ENCODE measurements at regions not wholly inside any gene's neighbourhood (a gene's known extent, or its start where the extent isn't known, plus 50 kb on each side); places are given as distances from the start of the nearest gene placed in this dataset.

DNA sequence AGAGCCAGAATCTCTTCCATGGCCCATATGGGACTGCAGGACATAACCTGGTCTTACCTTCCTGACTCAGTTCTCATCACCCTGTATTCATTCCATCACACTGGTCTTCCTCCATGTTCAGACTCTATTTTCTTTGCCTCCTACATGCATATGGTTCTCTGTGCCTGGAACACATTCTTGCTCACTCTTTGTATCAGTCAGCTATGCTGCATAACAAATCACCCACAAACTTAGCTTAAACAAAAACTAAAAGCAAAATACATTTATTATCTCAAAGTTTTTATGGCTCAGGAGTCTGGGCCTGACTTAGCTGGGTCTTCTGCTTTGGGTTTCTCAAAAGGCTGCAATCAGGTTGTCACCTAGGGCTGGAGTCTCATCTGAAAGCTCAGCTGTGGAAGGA lies 712.6 kb upstream of the TBX3 start:
- no peak overlapping the region for H3K9ac ChIP-seq
- H3K4me3 ChIP-seq = no peak overlapping the region
- H3K36me3 ChIP-seq = no peaks in the 10 kb centered on the region
- no peak overlapping the region for H3K27ac ChIP-seq
- peaks cover 16% of the 10 kb centered on the region for H3K9me3 ChIP-seq
- no peak overlapping the region for H3K4me2 ChIP-seq
- 0 out of 2 replicates have a peak, but pooled peaks cover 7% of the 10 kb centered on the region for H3K4me1 ChIP-seq
- no peaks in the 10 kb centered on the region for H4K20me1 ChIP-seq
- H3K27me3 ChIP-seq = no peaks in the 10 kb centered on the region
- TF ChIP-seq Cebpa-rat (IDR thresholded peaks at IDR 0.05) = no peak

DNA sequence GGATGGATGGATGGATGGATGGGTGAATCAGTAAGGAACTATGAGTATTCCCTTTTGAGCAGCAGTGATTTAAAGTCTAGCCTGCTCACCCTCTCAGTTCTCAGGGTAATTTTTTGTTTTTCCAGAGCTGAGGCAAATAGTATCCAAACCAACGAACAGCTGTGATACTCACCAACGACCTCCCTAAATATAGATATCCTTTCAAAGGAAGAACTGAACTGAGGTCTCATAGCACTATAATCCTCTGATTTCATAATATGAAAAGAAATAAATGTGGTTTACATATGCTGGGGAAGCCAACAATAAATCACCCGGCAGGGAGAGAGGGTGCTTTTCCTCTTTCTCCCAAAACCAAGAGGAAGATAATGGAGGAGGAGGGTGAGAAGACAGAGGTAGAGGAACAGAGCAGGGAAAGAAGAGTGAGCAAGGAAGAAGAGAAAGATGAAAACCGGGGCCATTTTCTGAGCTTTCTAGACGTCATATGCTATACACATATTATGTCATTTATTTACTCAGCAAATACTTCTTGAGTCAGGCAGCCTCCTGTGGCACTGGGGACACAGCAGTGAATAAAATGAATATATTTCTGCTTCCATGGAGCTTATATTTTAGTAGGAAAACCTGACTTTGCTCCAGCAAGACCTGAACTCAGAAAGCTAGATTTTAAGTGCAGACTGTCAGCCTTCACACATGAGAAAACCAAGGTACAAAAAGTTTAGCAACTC lies 710.7 kb upstream of the TBX3 start:
- H3K9me3 ChIP-seq = peaks cover 22% of the 10 kb centered on the region
- no peaks in the 10 kb centered on the region for H4K20me1 ChIP-seq
- no peak overlapping the region for H3K9ac ChIP-seq
- 0 out of 2 replicates have a peak, but pooled peaks cover 7% of the 10 kb centered on the region for H3K4me1 ChIP-seq
- TF ChIP-seq Cebpa-rat (IDR thresholded peaks at IDR 0.05) = no peak
- no peaks in the 10 kb centered on the region for H3K27me3 ChIP-seq
- H3K4me3 ChIP-seq = no peak overlapping the region
- H3K4me2 ChIP-seq = peak overlapping the region; percentile 24
- H3K36me3 ChIP-seq = no peaks in the 10 kb centered on the region
- H3K27ac ChIP-seq = no peak overlapping the region

DNA sequence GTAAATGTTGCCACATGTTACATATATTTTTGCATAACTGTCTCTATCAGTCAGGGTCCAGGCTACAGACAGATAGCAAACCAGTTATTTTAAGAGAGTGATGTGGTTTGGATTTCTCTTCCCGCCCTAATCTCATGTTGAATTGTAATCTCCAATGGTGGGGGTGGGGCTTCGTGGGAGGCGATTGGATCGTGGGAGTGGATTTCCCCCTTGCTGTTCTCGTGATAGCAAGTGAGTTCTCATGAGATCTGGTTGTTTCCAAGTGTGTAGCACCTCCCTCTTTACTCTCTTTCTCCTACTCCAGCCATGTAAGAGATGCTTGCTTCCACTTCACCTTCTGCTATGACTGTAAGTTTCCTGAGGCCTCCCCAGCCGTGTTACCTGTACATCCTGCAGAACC lies 704.2 kb upstream of the TBX3 start:
- no peak overlapping the region for H3K4me3 ChIP-seq
- peaks cover 10% of the 10 kb centered on the region for H3K9me3 ChIP-seq
- TF ChIP-seq Cebpa-rat (IDR thresholded peaks at IDR 0.05) = no peak
- H3K9ac ChIP-seq = no peak overlapping the region
- H3K4me1 ChIP-seq = peaks cover 18% of the 10 kb centered on the region
- H3K4me2 ChIP-seq = peak overlapping the region; percentile 20; the same call in 1 of the 2 replicates
- no peaks in the 10 kb centered on the region for H3K36me3 ChIP-seq
- H3K27me3 ChIP-seq = no peaks in the 10 kb centered on the region
- H3K27ac ChIP-seq = no peak overlapping the region
- H4K20me1 ChIP-seq = no peaks in the 10 kb centered on the region

DNA sequence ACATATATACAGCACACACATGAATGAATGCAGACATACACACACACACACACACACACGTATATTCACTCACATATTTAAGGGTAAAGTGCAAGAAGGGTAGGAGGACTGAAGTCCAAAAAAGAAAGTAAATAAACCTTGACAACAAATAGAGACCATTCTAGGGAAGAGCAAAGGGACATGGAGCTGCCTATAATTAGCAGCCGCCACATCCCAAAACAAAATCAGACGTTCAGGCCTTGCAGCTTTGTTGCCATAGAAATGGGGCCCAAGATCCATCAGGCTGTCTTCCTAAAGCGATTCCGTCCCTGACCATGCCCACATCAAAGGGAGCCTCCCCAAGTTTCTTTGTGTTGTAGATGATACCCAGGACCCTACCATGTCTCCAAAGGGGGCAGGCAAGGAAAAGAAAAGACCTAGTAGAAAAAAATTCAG lies 703.5 kb upstream of the TBX3 start:
- peak overlapping the region; percentile 20; the same call in 1 of the 2 replicates for H3K4me2 ChIP-seq
- H3K4me1 ChIP-seq = peaks cover 18% of the 10 kb centered on the region
- no peaks in the 10 kb centered on the region for H3K36me3 ChIP-seq
- H3K9ac ChIP-seq = no peak overlapping the region
- no peaks in the 10 kb centered on the region for H4K20me1 ChIP-seq
- peaks cover 10% of the 10 kb centered on the region for H3K9me3 ChIP-seq
- TF ChIP-seq Cebpa-rat (IDR thresholded peaks at IDR 0.05) = no peak
- no peaks in the 10 kb centered on the region for H3K27me3 ChIP-seq
- no peak overlapping the region for H3K4me3 ChIP-seq
- H3K27ac ChIP-seq = no peak overlapping the region

DNA sequence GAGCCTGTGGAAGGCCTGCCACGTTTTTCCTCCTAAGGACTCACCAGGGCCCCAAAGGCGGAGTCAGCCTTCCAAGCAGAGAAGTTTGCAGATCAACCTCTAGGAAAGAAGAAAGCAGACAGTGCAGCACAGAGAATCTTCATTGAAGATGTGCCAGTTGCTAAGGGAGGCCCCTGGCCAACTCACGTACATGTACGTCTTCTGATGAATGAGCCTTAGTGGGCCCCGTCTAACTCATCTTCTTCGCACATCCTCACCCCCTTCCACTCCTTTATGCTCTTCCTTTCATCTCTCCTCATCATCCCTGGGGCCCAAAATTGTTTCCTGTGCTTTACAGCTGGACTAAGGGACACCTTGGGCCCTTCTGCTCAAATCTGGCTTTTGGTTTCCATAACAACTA lies 703.0 kb upstream of the TBX3 start:
- H3K27me3 ChIP-seq = no peaks in the 10 kb centered on the region
- no peak overlapping the region for H3K27ac ChIP-seq
- H3K4me1 ChIP-seq = peaks cover 18% of the 10 kb centered on the region
- H3K4me2 ChIP-seq = peak overlapping the region; percentile 11; the same call in 1 of the 2 replicates
- TF ChIP-seq Cebpa-rat (IDR thresholded peaks at IDR 0.05) = no peak
- no peak overlapping the region for H3K4me3 ChIP-seq
- H3K36me3 ChIP-seq = no peaks in the 10 kb centered on the region
- no peaks in the 10 kb centered on the region for H4K20me1 ChIP-seq
- H3K9ac ChIP-seq = no peak overlapping the region
- H3K9me3 ChIP-seq = peaks cover 10% of the 10 kb centered on the region

DNA sequence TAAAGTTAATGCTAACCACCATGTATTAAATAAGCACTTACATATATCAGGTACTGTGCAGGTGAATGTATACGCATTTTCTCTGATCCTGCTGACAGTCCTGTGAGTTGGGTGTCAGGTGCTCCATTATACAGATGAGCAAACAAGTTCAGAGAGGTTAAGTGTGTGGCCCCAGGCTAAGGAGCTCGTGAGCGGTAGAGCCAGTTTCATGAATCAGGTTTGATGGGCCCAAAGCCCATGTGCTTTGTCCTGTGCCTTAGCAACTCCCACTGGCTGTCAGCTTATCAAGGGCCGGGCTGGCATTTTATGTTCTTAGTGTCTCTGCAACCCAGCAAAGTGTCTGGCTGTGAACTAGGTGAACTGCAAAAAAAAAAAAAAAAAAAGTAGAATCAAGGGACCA lies 701.2 kb upstream of the TBX3 start:
- H3K9me3 ChIP-seq = no peaks in the 10 kb centered on the region
- no peak overlapping the region for H3K9ac ChIP-seq
- H3K27ac ChIP-seq = no peak overlapping the region
- no peak for TF ChIP-seq Cebpa-rat (IDR thresholded peaks at IDR 0.05)
- H3K36me3 ChIP-seq = no peaks in the 10 kb centered on the region
- no peaks in the 10 kb centered on the region for H3K27me3 ChIP-seq
- H3K4me1 ChIP-seq = peaks cover 28% of the 10 kb centered on the region
- no peaks in the 10 kb centered on the region for H4K20me1 ChIP-seq
- H3K4me3 ChIP-seq = no peak overlapping the region
- no peak overlapping the region for H3K4me2 ChIP-seq

DNA sequence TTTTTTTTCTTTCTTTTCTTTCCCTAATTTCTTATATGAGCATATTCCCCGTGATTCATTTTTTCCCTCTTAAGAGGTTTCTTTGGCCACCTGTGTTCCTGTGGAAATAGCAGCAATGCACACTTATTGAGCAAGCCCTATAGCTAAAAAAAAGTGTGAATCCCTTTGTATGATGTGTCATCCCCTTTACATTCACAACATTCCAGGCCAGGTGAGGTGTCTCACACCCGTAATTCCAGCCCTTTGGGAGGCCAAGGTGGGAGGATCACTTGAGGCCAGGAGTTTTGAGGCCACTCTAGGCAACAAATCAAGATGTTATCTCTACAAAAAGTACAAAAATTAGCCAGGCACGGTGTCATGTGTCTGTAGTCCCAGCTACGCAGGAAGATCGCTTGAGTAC lies 700.4 kb upstream of the TBX3 start:
- no peak for TF ChIP-seq Cebpa-rat (IDR thresholded peaks at IDR 0.05)
- Histone ChIP-seq H3K9ac (no peak overlapping the region), H3K4me3 (no peak overlapping the region), H3K36me3 (no peaks in the 10 kb centered on the region), H3K4me1 (peaks cover 28% of the 10 kb centered on the region), H4K20me1 (no peaks in the 10 kb centered on the region), H3K27me3 (no peaks in the 10 kb centered on the region), H3K4me2 (no peak overlapping the region), H3K27ac (no peak overlapping the region), H3K9me3 (no peaks in the 10 kb centered on the region)

DNA sequence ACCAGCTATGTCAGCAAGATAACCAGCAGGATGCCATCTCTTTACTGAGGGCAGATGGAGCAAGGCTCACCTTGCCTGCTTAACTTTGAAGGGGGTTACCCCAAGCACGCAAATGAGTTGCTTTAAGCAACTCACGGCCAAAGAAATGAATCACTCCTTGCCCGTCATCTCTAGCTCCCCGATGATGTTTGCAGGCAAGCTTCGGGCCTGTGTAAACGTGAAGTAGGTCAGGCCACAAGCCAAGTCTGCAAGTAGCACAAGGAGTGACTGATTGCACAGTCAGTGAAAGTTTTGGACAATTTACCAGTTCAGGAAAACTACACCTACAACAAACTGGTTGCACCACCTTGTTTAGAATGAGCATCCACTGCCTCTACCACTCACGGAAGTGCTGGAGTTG lies 699.7 kb upstream of the TBX3 start:
- H3K4me1 ChIP-seq = peaks cover 28% of the 10 kb centered on the region
- no peaks in the 10 kb centered on the region for H3K27me3 ChIP-seq
- no peak overlapping the region for H3K27ac ChIP-seq
- no peaks in the 10 kb centered on the region for H4K20me1 ChIP-seq
- TF ChIP-seq Cebpa-rat (IDR thresholded peaks at IDR 0.05) = no peak
- H3K4me2 ChIP-seq = no peak overlapping the region
- H3K4me3 ChIP-seq = no peak overlapping the region
- no peaks in the 10 kb centered on the region for H3K9me3 ChIP-seq
- H3K9ac ChIP-seq = no peak overlapping the region
- H3K36me3 ChIP-seq = no peaks in the 10 kb centered on the region

DNA sequence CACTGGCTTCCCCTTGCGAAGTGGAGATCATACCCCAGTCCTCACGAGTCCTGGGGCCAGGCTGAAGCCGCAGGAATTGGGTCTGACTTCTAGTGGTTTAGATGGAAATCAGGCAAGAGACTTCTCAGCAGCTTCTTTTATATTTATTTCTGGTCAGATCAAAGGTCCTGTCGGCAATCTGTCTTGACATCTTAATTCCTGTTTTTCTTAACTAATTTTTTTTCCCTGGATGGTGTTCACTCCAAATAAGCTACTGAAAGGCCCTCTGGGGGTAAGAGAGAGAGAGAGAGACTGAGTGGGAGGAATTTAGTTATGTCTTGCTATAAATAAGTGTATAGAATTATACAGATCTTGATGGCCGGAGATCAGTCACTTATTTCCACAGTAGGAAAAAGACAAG lies 698.7 kb upstream of the TBX3 start:
- H3K4me1 ChIP-seq = peaks cover 21% of the 10 kb centered on the region
- TF ChIP-seq Cebpa-rat (IDR thresholded peaks at IDR 0.05) = no peak
- no peaks in the 10 kb centered on the region for H4K20me1 ChIP-seq
- no peak overlapping the region for H3K9ac ChIP-seq
- no peaks in the 10 kb centered on the region for H3K9me3 ChIP-seq
- no peaks in the 10 kb centered on the region for H3K27me3 ChIP-seq
- H3K36me3 ChIP-seq = no peaks in the 10 kb centered on the region
- no peak overlapping the region for H3K27ac ChIP-seq
- no peak overlapping the region for H3K4me3 ChIP-seq
- no peak overlapping the region for H3K4me2 ChIP-seq

DNA sequence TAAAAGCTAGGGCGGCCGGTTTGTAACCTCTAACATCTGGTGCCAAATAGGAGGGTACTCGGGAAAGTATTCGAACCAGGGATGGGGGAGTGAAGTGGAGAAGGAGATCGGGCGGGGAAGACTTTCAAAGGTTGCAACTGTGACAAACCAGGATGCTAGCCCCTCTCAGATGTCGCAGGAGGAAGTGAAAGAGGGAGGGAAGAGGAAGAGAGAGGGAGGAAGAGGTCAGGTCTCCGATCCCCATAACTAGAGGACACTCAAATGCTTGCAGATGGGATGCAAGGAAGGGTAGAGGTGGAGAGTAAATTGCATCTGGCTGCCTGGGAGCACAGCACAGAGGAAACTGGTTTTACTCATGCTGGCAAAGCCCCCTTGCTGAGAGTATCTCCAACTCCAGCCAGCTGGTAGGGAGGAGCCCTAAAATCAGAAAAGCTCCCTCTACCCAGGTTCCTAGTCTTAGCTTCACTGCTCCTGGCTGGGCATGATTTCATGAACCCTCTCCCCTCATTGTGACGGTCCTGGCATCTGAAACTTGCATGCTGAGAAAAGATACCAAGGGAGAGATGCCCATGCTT lies 696.7 kb upstream of the TBX3 start:
- H3K36me3 ChIP-seq = no peaks in the 10 kb centered on the region
- peak overlapping the region; percentile 49 for H3K4me2 ChIP-seq
- no peaks in the 10 kb centered on the region for H3K9me3 ChIP-seq
- no peaks in the 10 kb centered on the region for H4K20me1 ChIP-seq
- H3K27me3 ChIP-seq = no peaks in the 10 kb centered on the region
- no peak for TF ChIP-seq Cebpa-rat (IDR thresholded peaks at IDR 0.05)
- no peak overlapping the region for H3K27ac ChIP-seq
- no peak overlapping the region for H3K9ac ChIP-seq
- H3K4me1 ChIP-seq = peaks cover 16% of the 10 kb centered on the region
- H3K4me3 ChIP-seq = no peak overlapping the region

Data from BLaER1 (cell line).